NCI-H1417 treated with DMSO at 0.1 percent for 48 hours (cell line): ENCODE measurements at regions not wholly inside any gene's neighbourhood (a gene's known extent, or its start where the extent isn't known, plus 50 kb on each side); places are given as distances from the start of the nearest gene placed in this dataset.
A peak's percentile ranks its signal among the peaks of the same experiment; 100 is the strongest.

Source experiments
- DNase-seq: peaks from one replicate; lab custom pipeline; 2025; lab: John Stamatoyannopoulos, UW

- no peak for DNase-seq
These were observed 58.7 kb downstream of the OTOL1 start for GRCh38 chr3:161555320-161555719.

DNA sequence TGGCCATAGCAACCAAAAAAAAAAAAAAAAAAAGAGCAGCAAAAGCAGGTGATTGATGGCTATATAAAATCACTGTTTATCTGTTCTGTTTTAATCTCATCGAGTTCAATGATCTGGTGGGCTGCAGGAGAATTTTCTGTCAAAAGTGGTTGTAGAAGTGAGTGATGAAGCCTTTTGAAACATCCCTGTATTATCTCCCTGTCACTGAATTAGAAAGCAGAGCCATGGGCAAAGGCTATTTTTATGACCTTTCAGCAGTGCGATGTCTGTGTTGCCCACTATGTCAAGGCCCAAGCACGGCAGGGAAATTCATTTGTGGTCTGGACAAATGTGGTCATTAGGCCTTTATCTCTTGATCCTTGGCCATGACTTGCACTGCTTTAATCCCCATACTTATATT, 59.9 kb downstream of the OTOL1 start:
- DNase-seq: no peak

DNA sequence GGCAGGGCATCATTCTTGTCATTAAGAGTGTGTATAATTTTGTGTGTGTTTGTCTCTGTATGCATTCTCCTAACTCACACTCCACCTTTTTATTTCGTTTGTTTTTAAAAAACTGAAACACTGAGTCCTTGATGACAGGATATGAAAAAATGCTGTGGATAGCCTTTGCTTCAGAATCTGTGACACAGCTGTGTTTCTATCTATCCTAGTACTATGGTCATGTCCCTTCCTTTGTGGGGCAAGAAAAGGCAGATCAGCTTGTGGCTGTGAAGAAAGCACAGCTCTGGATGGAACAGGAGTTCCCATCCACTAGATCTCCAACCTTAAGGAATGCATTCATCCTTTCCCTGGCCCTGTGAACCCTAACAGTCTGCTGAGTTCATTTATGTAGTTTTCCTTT, 60.3 kb downstream of the OTOL1 start:
- no peak for DNase-seq

DNA sequence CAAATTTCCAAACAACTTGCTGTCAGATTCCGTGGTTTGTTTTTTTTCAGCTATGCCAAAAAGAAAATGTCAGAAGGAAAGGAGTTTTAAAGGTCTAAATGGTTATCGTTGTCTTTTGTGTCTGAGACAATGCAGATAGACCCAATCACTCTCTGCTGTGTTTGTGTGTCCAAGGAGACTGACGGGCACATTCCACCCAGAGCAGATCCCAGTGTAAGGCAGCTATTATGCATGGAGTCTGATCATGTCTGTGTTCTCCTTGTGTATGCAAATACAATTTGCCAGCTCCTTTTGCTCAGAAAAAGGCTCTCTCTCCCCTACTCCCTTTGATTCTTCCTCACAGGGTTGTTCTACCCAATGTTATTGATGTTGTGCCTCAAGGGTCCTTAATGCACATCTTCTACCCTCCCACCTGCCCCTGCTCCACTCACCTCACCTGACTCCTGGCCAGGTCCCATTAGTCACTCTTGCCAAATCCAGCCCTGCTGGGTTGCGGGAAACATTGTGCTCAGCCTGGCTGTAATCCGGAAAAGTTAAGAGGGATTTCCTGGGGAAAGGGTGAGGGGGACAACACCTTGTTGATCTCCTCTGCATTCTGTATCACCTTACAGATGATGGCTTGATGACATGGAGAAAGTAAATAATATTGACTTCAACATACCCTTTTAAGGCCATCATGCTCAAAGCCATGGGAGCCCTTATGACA, 61.0 kb downstream of the OTOL1 start:
- no peak for DNase-seq

- DNase-seq: no peak
These were observed 61.6 kb downstream of the OTOL1 start for GRCh38 chr3:161558236-161558635.

DNA sequence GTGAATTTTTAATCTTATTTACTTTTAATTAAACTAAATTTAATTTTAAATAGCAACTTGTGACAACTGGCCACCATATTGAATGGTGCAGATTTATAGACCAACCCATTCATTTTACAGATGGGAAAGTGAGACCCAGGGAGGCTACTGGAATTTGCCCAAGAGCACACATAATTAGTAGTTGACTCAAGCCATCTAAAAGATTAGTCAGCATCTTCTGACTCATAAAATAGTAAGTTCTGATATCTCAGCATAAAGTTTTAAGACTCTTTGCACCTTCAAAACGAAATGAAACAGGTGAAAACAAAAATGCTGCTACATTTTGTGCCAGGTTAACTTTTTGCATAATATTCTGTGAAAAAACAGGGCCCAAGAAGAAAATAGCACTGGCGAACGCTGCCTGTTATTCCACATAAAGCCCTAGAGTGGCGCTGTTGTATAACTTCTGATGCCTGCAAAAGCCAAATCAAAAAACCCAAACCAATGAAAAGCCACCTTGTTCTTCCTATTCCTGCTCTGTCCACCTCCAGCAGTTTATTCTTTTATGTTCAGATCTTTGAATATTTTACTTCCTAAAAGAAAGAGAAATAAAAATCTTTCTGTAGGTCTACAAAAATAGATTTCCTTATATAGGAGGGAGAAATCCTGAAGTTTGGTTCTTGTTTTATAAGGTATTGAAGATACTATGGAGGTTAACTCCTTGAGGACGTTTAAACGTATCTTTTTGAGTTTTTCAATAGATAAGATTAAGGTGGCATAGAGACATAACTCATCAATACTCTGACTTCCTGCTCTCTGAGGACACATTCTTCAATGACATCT, 62.8 kb downstream of the OTOL1 start:
- DNase-seq: peak; percentile 64

DNA sequence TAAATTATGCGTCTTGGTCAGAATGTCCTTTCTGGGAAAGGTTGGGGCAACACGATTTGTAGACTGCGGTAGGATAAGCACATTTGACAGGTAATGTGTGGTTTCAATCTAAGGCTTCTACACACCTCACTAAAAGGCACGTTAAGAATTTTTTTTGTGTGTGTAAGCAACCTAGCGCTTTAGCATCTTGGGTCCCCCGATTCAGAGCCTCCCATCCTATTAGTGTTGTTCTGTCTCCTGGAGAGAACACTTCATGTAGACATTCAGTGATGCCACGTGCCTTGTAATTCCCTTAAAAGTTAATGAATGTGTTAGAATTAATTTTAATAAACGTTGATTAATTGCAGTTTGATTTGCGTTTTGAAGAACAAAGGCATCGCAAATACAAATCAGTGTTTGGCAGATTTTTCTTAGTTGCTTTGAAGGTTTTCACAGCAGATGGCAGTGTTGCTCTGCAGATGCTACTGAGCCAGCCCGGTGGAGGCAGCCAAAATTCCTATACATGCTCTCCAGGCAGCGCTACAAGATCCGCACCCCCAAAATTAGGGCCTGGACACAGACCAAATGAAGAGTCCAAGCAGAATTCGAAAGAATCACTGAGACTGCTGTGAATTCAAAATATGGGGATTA, 63.5 kb downstream of the OTOL1 start:
- peak; percentile 27 for DNase-seq

DNA sequence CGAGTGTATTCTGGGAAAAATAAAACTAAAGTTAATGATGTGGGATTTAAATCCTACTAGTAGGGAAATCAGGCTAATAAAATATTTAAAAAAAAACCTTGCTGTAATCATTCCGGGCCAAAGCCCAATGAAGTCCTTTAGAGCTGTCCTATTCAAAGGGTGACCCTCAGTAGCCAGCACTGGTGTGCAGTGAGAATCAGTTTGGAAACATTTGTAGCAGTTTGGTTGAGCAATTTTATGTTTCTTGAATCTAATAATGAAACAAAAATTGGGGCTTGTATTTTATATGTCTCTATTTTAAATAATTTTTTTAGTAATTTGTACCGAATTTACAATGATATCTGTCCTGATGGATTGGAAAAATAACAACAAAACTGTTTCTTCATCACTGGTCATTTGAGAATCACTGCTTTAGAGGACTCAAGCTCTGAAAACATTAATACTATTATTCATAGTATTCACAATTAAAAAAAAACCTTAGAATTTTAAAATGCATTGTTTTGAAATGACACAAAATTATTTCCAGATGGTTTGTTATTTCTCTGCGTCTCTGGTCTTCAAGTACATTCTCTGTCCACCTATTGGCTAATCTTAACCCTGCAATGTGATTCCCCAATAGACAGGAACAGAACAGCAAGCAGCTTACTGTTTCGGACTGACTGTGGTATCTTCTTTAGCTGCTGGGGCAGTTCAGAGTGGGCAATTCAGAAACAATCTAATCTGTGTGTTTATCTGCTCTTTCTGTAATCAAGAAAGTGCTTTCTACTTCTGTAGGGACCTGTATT, 71.2 kb downstream of the OTOL1 start:
- no peak for DNase-seq

- DNase-seq: no peak
These were observed 72.1 kb downstream of the OTOL1 start for GRCh38 chr3:161568671-161569070.

DNA sequence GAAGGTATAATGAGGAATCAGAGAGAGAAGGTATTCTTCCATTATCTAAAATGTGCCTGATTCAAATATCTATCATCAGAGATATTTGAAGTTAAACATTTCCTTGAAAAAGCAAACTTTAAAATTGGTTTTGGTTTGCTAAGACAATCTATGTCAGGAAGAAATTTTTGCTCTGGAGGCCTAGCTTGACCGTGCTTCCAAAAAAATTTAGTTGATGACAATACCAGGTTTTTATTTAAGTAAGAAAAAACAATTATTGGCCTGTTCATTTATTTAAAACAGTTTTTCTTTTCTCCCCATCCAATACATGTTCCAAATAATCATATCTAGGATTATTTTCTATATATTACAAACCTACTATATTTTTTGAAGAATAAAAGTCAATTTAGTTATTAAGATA, 75.3 kb downstream of the OTOL1 start:
- no peak for DNase-seq

DNA sequence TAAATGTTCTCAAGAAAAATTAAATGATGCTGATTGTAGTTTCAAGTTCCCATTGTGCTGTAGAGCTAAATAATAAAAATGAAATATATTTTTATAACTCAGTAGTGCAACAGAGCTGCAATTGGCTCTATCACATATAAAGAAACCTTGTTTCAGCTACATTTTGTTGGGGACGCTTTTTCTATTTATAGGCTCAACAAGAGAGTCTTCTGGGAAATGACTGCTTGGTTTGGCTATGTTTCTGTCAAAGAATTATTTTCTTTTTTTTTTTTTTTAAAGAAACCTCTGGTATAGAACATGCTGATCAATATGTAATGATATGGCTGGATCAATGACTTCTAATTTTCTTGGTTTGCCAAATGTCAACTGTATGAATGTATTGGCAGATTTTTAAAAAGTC, 76.5 kb downstream of the OTOL1 start:
- no peak for DNase-seq

DNA sequence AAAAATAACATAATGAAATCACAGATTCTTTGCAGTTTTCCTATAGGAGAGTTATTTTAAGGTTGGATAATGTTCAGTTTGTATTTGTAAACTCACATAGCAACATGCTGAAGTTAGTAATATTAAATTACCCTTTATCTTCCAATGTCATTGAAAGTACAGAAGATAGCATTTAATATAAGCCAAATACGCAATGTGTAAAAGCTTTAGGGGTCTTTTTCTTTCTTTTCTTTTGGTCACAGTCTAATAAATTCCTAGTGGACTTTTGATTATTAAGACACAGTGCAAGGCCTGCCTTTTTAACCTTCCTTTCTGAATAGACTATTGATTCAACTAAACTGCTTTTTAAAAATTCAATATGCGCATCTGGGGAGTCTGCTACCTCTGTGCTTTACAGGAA, 79.3 kb downstream of the OTOL1 start:
- no peak for DNase-seq

GRCh38 chr3:161576311-161576710, 79.7 kb downstream of the OTOL1 start:
- DNase-seq: no peak

GRCh38 chr3:161576714-161577510, 80.3 kb downstream of the OTOL1 start:
- peak; percentile 95 for DNase-seq

GRCh38 chr3:161577662-161578061, 81.1 kb downstream of the OTOL1 start:
- no peak for DNase-seq

DNA sequence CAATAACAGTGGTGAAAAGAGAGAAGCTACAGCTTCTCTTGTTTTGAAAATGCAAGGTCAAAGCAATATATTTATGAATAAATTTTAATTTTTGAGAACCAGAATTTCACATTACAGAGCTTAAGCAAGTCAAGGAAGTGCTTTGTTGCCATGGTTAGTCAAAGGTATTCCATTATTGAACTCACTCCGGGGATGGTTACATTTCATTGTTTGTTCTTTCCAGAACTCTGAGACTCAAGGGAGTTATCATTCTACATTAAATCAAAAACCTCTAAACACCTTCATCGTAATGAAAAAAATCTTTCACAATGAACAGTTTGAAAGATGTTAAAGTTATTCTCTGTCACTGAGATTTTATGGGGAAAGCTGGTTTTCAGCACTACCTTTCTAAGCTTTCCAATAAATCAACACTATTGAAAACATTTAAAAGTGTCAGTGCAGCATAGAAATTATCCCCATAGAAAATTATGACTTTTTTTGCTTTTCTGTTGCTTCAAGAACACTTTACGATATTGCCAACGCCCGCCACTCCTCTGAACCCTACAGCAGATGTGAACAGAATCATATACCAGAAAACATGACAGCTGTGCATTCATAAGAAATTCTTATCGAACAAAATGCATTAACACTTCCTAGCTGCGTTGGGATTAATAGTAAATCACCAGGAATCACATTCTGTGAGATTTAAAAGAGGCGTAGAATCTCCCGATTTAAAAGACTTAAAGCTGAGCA, 83.0 kb downstream of the OTOL1 start:
- DNase-seq: no peak

DNA sequence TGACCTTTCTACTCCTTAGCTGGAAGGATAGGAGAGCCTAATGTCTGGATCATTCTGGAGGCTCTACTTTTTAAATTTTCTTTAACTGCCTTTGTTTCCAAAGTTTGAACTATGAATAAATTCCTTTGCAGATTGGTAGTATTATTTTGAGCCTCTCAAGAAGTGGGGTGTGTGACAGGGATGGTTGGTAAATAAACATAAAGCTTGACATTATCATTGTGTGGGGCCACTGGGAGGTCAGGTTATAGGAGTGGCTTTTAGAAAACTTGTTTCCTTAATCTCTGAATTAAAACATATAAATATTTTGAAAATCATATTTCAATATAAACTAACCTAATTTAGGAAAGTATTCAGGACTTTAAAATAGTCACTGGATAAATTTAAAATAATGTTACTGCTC, 89.3 kb downstream of the OTOL1 start:
- no peak for DNase-seq

DNA sequence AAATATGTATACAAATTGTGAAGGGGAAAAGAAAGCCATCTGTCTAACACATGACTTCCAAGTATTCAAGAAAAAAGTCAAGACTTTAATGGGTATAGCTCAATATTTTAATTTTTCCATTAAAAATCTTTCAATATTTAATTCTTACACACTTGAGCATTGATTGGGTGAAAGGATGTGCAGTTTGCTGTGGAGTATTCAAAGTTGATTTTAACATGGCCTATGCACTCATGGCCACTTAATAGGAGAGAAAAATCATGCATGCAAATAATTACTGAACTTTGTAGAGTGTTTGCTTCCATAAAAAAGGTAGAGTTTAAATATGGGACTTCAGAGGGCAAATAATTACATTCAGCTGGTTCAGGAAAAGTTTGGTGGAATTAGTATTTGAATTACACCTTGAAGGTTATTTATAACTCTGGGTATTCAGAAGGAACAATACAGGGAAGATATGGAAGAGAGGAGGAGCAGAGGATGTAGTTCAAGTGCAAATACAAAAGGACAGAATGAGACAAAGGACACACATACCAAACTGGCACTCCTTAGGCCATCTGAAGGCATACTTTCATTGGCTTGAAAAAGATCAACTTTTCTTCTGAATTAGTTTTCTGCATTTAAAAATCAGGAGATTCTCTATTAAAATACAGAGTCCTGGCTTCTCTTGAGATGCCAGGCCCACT, 90.1 kb downstream of the OTOL1 start:
- no peak for DNase-seq

- no peak for DNase-seq
These were observed 102.0 kb downstream of the OTOL1 start for GRCh38 chr3:161598639-161599038.

GRCh38 chr3:161599697-161600096, 103.1 kb downstream of the OTOL1 start:
- DNase-seq: no peak
